ENCODE measurements at regions not wholly inside any gene's neighbourhood (a gene's known extent, or its start where the extent isn't known, plus 50 kb on each side); places are given as distances from the start of the nearest gene placed in this dataset.
A peak's percentile ranks its signal among the peaks of the same experiment; 100 is the strongest.
"Not testable (repeated sequence)": the region's sequence is repeated elsewhere in the genome, so short reads cannot be mapped to it uniquely, and the experiment has no call there.

- no peak for DNase-seq (ENCODE audit: low read depth)
- TF ChIP-seq, protein P1, sequence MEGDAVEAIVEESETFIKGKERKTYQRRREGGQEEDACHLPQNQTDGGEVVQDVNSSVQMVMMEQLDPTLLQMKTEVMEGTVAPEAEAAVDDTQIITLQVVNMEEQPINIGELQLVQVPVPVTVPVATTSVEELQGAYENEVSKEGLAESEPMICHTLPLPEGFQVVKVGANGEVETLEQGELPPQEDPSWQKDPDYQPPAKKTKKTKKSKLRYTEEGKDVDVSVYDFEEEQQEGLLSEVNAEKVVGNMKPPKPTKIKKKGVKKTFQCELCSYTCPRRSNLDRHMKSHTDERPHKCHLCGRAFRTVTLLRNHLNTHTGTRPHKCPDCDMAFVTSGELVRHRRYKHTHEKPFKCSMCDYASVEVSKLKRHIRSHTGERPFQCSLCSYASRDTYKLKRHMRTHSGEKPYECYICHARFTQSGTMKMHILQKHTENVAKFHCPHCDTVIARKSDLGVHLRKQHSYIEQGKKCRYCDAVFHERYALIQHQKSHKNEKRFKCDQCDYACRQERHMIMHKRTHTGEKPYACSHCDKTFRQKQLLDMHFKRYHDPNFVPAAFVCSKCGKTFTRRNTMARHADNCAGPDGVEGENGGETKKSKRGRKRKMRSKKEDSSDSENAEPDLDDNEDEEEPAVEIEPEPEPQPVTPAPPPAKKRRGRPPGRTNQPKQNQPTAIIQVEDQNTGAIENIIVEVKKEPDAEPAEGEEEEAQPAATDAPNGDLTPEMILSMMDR (IDR thresholded peaks at IDR 0.05; ENCODE audit: insufficient read depth, low read depth, low read length), result no peak
- no peak overlapping the region for H3K4me3 ChIP-seq (ENCODE audit: low read depth, low read length)
Measured at GRCh38 chr12:58009405-58010195, 68.2 kb downstream of the ATP23 start.

- no peak overlapping the region for H3K4me3 ChIP-seq (ENCODE audit: low read depth, low read length)
- no peak for DNase-seq (ENCODE audit: low read depth)
- TF ChIP-seq, protein P1 (IDR thresholded peaks at IDR 0.05; ENCODE audit: insufficient read depth, low read depth, low read length), result no peak
Measured at GRCh38 chr12:58011676-58012075, 70.3 kb downstream of the ATP23 start.

DNA sequence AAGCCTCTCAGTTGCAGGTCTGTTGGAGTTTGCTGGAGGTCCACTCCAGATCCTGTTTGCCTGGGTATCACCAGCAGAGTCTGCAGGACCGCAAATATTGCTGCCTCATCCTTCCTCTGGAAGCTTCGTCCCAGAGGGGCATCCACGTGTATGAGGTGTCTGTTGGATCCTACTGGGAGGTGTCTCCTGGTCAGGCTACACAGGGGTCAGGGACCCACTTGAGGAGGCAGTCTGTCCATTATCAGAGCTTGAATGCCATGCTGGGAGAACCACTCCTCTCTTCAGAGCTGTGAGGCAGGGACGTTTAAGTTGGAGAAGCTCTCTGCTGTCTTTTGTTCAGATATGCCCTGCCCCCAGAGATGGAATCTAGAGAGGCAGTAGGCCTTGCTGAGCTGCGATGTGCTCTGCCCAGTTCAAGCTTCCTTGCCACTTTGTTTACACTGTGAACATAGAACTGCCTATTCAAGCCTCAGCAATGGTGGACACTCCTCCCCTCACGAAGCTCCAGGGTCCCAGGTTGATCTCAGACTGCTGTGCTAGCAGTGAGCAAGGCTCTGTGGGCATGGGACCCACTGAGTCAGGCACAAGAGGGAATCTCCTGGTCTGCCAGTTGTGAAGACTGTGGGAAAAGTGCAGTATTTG, 81.1 kb downstream of the ATP23 start:
- H3K4me3 ChIP-seq (ENCODE audit: low read depth, low read length); DNase-seq (ENCODE audit: low read depth): not testable (repeated sequence)

- H3K4me3 ChIP-seq (ENCODE audit: low read depth, low read length), result no peak overlapping the region
- TF ChIP-seq, protein P1 (IDR thresholded peaks at IDR 0.05; ENCODE audit: insufficient read depth, low read depth, low read length), result no peak
- DNase-seq (ENCODE audit: low read depth), result no peak
Measured at GRCh38 chr12:58025431-58025830, 84.1 kb downstream of the ATP23 start.

GRCh38 chr12:58026426-58026825, 85.1 kb downstream of the ATP23 start:
- no peak overlapping the region for H3K4me3 ChIP-seq (ENCODE audit: low read depth, low read length)
- TF ChIP-seq, protein P1 (IDR thresholded peaks at IDR 0.05; ENCODE audit: insufficient read depth, low read depth, low read length), result no peak
- peak; percentile 65 for DNase-seq (ENCODE audit: low read depth)

DNA sequence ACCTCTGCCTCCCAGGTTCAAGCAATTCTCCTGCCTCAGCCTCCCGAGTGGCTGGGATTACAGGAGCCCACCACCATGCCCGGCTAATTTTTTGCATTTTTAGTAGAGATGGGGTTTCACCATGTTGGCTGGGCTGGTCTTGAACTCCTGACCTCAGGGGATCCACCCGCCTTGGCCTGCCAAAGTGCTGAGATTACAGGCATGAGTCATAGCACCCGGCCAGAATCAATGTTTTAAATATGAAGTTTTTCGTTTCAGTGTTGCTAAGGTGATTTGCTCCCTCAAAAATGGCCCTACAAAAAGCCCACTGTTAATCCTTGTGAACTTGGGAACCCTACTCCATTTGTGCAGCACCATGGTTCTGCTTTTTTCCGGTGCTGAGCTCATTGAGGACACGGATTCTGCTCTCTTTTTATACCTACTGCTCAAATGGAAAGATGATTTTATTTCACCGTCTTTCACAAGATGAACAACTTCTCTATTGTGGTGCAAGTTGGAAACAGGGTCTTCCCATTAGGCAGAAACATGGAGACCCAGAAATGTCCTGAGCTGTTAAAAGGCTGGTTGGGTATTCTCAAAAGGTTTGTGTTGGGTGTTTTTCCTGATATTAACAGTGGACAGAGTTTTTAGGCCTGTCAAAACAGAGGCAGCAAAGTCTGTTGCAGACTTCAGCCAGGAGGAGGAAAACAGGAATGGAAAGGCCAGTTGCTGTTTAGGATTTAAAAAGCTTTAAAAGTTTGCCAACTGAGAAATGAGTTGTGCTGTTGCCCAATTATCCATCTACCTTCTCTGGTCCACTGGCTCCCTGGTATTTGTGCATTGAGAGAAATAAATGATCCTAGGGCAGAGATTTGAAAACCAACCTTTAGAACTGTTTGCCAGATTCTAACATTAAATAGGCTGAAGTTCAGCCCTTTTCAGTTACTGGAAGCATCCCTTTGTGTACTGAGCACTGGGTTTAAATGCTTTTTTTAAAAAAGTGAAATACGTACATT, 85.8 kb downstream of the ATP23 start:
- TF ChIP-seq, protein P1 (IDR thresholded peaks at IDR 0.05; ENCODE audit: insufficient read depth, low read depth, low read length), result no peak
- peak; percentile 4 for DNase-seq (ENCODE audit: low read depth)
- no peak overlapping the region for H3K4me3 ChIP-seq (ENCODE audit: low read depth, low read length)

Measured in fibroblast of villous mesenchyme (primary cell).